CD4-positive, alpha-beta memory T cell (primary cell): ENCODE measurements at regions not wholly inside any gene's neighbourhood (a gene's known extent, or its start where the extent isn't known, plus 50 kb on each side); places are given as distances from the start of the nearest gene placed in this dataset.

Source experiments
- CTCF ChIA-PET: fragments of 350-600 bp; sonication (Branson Sonifier 250); formaldehyde crosslinking; loops from one replicate; lab custom pipeline; 2021; ENCODE audit warnings: inconsistent platforms; ENCODE audit not compliant: partially characterized antibody; lab: Charles Lee
- POLR2A ChIA-PET: fragments of 350-600 bp; sonication (Branson Sonifier 250); formaldehyde crosslinking; loops from one replicate; lab custom pipeline; 2021; ENCODE audit not compliant: partially characterized antibody; lab: Charles Lee
- DNase-seq, 5 donors: peaks; one replicate each; pipeline versions ENCODE4 v3.0.0 to v3.0.0-alpha.2; 2020 to 2022; ENCODE audit warnings: mixed read lengths in 1 of 5
- H3K27ac ChIP-seq: one replicate; pipeline ENCODE4 v1.7.0; 2013; ENCODE audit warnings: low read depth, low read length
- H3K27me3 ChIP-seq: 2 replicates; pipeline ENCODE4 v1.7.0; 2013; ENCODE audit warnings: mild to moderate bottlenecking, low read length, moderate library complexity; ENCODE audit not compliant: insufficient read depth
- H3K36me3 ChIP-seq: 2 replicates; pipeline ENCODE4 v1.7.0; 2013; ENCODE audit warnings: mild to moderate bottlenecking, low read length, moderate library complexity; ENCODE audit not compliant: insufficient read depth
- H3K4me1 ChIP-seq: 2 replicates; pipeline ENCODE4 v1.7.0; 2013; ENCODE audit warnings: mild to moderate bottlenecking, low read length, moderate library complexity; ENCODE audit not compliant: insufficient read depth
- H3K4me3 ChIP-seq, 2 donors: one replicate each; pipeline ENCODE4 v1.7.0; 2013; ENCODE audit warnings: low read length in 2 of 2, mild to moderate bottlenecking in 1 of 2
- H3K9me3 ChIP-seq, 2 donors: one replicate each; pipeline ENCODE4 v1.7.0; 2013; ENCODE audit warnings: low read length in 2 of 2, control low read depth in 1 of 2; ENCODE audit not compliant: control insufficient read depth in 1 of 2
- H3K27ac Mint-ChIP-seq, 7 donors: one replicate each; pipeline ENCODE4 v1.8.0; 2020 to 2021; ENCODE audit warnings: mixed read lengths in 7 of 7, mild to moderate bottlenecking in 6 of 7, inconsistent platforms in 3 of 7, moderate library complexity in 3 of 7
- H3K27me3 Mint-ChIP-seq, 2 donors: one replicate each; pipeline ENCODE4 v1.8.0; 2020 to 2021; ENCODE audit warnings: mixed read lengths in 2 of 2
- H3K36me3 Mint-ChIP-seq, 2 donors: one replicate each; pipeline ENCODE4 v1.8.0; 2020 to 2021; ENCODE audit warnings: mixed read lengths in 2 of 2, inconsistent platforms in 1 of 2, mild to moderate bottlenecking in 1 of 2
- H3K4me1 Mint-ChIP-seq, 4 donors: one replicate each; pipeline ENCODE4 v1.8.0; 2020 to 2021; ENCODE audit warnings: mixed read lengths in 4 of 4, mild to moderate bottlenecking in 1 of 4
- H3K4me3 Mint-ChIP-seq, 8 donors: one replicate each; pipeline ENCODE4 v1.8.0; 2020 to 2021; ENCODE audit warnings: mixed read lengths in 8 of 8, mild to moderate bottlenecking in 7 of 8, moderate library complexity in 6 of 8, inconsistent platforms in 3 of 8
- H3K9me3 Mint-ChIP-seq, 8 donors: one replicate each; pipeline ENCODE4 v1.8.0; 2020 to 2021; ENCODE audit warnings: mixed read lengths in 8 of 8, mild to moderate bottlenecking in 5 of 8, inconsistent platforms in 3 of 8, moderate library complexity in 1 of 8
- intact Hi-C: fragments of 100-400 bp; cut with micrococcal nuclease; formaldehyde crosslinking; loops from one replicate; pipeline ENCODE4 v1.15.1; 2023

DNA sequence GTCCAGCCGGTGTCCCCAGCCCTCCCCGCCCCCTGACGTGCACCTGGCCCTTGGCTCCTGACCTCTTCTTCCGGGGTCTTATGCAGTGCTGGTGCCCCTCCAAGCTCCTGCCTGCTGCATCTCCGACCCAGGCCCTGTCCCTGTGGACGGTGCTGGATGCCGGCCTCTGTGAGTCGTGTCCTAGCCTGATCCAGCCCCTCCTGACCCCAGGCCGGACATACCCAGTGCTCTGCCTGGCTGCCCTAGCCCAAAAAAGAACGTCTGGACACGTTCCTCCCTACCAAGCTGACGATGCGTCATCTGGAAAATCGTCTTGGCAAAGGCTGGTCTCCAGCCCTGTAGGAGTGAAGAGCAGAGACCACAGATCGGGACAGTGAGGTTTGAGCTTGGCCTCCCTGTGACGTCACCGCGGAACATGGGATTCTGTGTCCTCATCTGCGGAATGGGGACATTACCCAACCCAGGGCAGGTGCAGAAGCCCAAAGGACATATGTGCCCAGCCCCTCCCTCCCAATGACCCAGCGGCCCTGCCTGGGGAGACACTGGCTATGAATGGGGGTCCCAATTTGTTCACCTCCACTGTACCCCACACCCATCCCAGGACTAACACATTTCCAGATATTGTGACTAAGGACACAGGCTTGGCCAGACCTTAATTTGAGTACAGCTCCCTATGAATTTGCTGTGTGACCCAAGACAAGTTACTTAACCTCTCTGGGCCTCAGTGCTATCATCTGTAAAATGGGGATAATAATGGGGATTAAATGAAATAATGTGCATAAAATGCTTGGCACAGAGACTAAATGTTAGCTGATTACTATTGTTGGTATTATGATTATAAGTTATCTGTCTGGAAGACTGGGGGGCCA, 51.0 kb upstream of the BCL11B start:
- H3K4me1 Mint-ChIP-seq = peaks cover 0 to 14% (median 3%) of the 10 kb centered on the region in 4 donors
- no peaks in the 10 kb centered on the region for H3K27me3 ChIP-seq
- H3K4me1 ChIP-seq = peaks cover 5% of the 10 kb centered on the region
- no peaks in the 10 kb centered on the region for H3K9me3 ChIP-seq
- intact Hi-C loops = no loop called here
- H3K27me3 Mint-ChIP-seq = peaks cover 0 to 9% of the 10 kb centered on the region in 2 donors
- H3K27ac Mint-ChIP-seq = no peak overlapping the region
- no peak overlapping the region for H3K4me3 Mint-ChIP-seq
- POLR2A ChIA-PET = no interaction called here
- H3K36me3 Mint-ChIP-seq = no peaks in the 10 kb centered on the region
- no peaks in the 10 kb centered on the region for H3K36me3 ChIP-seq
- H3K4me3 ChIP-seq = no peak overlapping the region
- CTCF ChIA-PET = no interaction called here
- no peak overlapping the region for H3K27ac ChIP-seq
- no peaks in the 10 kb centered on the region for H3K9me3 Mint-ChIP-seq
- DNase-seq = no peak

DNA sequence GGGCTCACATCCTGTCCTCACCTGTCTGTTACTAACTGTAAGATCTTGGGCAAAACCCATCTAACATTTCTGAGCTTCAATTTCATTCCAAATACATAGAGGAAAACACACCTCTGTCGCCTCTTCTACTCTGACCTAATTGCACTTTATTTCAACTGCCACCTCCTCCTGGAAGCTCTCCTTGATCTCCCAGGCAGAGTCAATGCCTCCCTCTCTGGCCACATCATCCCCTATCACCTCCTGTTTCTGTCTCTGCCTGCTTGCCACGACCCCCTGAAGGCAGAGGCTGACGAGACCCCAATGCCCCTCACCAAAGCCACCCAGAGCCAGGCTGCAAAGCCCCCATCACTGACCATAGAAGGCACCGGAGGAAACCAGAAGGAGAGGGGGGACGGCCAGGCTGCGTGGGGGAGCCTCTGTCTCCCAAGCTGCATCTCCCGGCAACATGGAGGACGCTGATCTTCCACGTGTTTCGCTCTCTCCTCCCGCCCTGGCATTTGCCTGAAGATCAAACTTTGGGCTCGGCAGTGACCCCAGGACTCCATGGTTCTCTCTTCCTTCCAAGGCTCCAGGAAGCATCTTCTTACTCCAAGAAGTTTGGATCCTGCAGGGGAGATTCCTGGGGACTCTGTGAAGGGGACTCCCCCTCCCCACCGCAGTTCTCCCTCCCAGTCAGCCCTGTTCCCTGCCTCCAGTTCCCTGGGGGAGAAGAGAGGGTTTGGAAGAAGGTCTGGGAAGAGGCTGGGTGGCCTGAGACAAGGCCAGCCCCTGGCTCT, 50.1 kb upstream of the BCL11B start:
- intact Hi-C loops = no loop called here

More for the DNA sequence above, 50.1 kb upstream of the BCL11B start:
- H3K4me1 ChIP-seq = peaks cover 5% of the 10 kb centered on the region
- peaks cover 0 to 14% (median 3%) of the 10 kb centered on the region in 4 donors for H3K4me1 Mint-ChIP-seq
- no peaks in the 10 kb centered on the region for H3K36me3 ChIP-seq
- CTCF ChIA-PET = no interaction called here
- H3K27me3 ChIP-seq = no peaks in the 10 kb centered on the region
- no peaks in the 10 kb centered on the region for H3K9me3 ChIP-seq
- H3K36me3 Mint-ChIP-seq = no peaks in the 10 kb centered on the region
- no peak overlapping the region for H3K4me3 Mint-ChIP-seq
- peak in 1 of 5 donors; percentile 13 for DNase-seq
- H3K27ac ChIP-seq = no peak overlapping the region
- H3K27ac Mint-ChIP-seq = peak overlapping the region in 1 of 7 donors; percentile 5
- no peak overlapping the region for H3K4me3 ChIP-seq
- POLR2A ChIA-PET = no interaction called here
- peaks cover 0 to 9% of the 10 kb centered on the region in 2 donors for H3K27me3 Mint-ChIP-seq
- H3K9me3 Mint-ChIP-seq = no peaks in the 10 kb centered on the region
